ENCODE measurements at regions not wholly inside any gene's neighbourhood (a gene's known extent, or its start where the extent isn't known, plus 50 kb on each side); places are given as distances from the start of the nearest gene placed in this dataset.
"Not testable (repeated sequence)": the region's sequence is repeated elsewhere in the genome, so short reads cannot be mapped to it uniquely, and the experiment has no call there.

GRCh38 chr9:78903581-78903980, 606.7 kb downstream of the PSAT1 start:
- DNase-seq = no peak

DNA sequence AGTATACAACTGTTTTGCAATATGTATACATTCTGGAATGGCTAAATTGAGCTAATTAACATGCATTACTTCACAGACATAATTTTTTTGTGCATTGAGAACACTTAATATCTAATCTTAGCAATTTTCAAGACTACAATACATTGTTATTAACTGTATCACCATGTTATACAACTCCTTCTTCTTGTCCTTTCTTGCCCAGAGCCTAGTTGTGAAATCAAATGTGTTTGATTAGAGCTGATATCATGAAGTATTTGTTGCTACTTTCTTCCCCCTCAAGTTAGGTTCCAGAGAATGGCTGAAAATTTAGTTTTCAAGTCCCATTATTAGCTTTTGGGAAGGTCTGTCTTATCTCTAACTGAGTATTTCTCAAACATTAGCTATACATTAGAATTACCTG, 607.8 kb downstream of the PSAT1 start:
- DNase-seq = no peak

GRCh38 chr9:78905387-78905786, 608.5 kb downstream of the PSAT1 start:
- no peak for DNase-seq

DNA sequence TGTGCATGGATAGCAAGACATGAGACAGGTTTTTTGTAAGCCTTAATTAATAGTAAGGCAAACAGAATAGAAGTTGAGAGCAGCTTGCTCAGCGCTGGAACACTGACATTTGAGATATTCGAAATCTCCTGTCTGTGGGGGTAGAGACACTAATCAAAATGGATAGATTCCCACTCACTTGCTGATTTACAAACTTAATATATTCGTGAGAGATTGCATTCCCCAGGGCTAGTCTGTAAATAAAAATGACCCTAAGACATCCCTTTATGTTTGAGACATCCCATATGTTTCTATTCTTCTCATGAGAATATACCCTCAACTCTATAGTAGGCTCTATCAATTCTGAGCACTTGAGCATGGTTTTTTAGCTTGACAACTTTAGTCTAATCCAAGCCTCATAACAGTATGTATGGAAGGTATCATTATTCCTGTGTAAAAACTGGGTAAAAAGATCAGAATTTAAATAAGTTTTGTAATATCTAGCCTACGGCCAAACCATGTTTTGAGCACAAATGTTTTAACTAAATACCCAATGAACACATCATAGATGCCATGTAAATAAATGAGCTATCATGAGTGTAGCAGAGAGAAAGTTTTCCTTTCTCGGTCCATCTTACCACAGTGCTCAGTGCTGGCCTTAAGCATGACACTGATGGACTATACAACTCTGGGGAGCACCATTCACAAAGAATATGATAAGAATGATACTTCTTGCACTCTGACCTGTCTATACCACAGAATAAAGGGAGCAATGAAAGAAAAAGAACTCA, 609.2 kb downstream of the PSAT1 start:
- DNase-seq = no peak

DNA sequence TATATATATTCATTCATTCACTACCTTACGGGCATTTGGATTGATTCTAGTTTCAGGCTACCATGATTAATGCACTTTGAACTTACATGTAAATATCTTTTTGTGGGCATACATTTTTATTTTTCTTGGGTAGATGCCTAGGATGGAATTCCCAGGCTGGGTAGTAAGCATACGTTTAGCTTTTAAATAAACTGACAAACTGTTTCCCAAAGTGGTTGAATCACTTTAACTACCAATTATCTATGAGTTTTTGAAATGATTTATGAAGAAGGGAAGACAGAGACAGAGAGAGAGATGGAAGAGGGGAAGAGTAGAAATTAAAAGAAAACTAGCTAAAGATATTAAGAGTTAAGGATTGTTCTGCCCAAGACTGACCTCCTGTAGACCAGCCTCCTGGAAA, 612.6 kb downstream of the PSAT1 start:
- DNase-seq = no peak

- not testable (repeated sequence) for DNase-seq
These were observed 620.0 kb downstream of the PSAT1 start for GRCh38 chr9:78916884-78917283.

DNA sequence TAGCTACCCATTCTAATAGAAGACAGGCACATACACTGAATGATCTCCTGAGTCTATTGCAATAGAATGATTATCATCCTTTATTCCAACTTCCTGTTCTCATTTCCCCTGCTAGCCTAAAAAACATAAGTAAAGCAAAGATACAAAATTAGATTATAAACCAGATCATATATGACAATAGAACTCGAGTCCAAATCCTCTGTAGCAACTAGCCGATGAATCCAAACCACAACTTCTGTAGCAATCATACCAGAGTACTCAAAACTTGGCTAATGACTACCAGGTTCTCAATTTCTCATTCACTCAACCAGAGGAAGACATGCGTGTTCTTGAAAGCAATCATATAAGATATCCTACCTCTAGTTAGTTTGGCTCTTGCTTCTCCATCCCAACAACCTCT, 622.1 kb downstream of the PSAT1 start:
- DNase-seq = no peak

DNA sequence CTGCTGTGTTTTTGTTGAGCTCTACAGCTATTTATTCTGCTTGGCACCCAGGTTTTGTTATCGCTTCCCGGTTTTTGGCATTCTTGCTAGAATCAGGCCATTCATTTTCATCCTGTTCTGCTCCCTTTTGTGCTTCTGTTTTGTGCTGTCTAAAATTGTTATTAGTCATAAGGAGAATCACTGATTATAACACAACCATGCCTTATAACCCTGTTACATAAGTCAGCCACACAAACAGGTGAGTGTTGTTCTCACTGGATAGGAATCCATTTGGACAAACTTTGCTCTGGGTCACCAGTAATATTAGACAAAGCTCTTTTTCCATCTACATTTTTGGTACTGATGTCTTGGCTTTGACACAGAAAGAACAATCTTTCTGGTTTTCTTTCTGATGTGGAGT, 622.8 kb downstream of the PSAT1 start:
- DNase-seq = no peak

DNA sequence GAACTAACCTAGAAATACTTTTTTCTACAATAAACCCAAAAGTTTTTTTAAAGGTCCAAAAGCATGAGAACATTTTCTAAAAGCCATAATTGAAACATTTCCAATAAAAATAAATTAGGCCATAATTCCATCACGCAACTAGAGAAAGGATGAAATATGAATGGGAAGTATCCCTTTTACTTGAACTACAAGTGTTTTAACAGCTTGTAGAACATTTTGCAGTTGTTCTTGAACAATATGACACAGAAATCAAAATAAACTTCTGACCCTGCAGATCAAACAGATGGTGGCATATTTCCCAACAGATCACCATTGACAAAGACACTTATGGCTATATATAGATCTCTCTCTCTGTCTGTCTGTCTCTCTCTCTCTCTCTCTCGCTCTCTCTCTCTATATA, 624.4 kb downstream of the PSAT1 start:
- DNase-seq = no peak

DNA sequence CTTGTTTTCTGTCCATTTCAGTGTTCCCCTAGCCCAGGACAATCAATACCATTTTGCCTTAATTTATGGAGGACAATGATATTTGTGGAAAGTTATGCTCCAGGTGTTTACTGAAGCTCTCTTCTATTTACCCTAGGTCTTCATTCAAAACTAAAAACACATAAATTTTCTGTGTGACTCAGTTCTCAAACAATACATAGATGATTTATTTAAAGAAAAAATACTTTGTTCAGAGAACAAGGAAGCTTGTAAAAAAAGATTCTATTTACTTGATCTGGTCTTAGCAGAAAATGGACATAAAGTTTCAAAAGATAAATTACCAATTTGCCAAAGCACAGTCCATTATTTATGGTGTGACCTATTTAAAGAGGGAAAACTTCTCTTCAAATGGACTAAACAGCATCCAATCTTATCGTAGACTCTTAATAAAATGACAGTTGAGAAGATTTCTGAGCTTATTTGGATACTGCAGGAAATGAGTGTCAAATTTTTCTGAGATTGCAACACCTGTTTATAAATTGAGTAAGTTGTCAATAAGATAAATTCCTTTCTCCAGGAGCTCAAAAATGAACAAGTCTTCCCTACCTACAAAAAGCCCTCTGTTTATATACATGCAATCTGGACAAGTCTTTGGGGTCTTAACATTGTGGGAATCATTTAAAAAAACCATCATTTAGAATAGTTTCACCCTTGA, 627.2 kb downstream of the PSAT1 start:
- no peak for DNase-seq

DNA sequence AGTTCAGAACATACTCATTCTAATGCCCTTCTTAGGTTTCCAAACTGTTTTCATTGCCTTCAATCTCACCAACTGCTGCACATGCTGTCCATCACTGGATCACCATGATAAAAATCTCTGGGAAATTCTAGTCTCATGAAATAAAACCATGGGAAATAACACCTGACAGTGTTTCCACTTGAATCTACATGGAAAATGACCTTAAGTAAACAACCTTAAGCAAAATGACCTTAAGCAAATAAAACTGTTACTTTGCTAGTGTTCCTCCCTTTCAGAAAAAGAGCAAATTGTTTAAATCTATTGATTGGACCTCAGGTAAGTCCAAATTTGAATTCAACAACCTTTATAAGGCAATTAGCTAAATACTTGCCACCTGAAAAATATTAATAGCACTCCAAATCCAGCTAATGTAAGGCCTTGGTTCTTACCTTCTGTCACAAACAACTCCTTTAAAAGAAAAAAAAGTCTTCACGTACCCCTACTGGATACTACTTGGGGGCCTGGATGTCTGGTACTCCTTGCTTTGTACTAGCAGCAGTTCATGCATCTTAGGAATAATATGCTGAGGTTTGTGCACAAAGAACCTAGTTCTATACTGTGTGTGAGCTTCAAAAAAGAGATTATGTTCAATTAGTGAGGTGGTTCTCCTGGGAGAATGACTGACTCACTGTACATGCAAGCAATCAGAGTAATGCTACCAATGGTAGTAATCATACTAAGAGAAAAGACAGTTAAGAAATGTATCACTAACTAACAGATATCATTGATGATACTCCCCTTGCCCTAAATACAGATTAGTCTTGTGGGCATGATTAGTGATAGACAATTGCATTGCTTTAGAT, 630.4 kb downstream of the PSAT1 start:
- DNase-seq = no peak

DNA sequence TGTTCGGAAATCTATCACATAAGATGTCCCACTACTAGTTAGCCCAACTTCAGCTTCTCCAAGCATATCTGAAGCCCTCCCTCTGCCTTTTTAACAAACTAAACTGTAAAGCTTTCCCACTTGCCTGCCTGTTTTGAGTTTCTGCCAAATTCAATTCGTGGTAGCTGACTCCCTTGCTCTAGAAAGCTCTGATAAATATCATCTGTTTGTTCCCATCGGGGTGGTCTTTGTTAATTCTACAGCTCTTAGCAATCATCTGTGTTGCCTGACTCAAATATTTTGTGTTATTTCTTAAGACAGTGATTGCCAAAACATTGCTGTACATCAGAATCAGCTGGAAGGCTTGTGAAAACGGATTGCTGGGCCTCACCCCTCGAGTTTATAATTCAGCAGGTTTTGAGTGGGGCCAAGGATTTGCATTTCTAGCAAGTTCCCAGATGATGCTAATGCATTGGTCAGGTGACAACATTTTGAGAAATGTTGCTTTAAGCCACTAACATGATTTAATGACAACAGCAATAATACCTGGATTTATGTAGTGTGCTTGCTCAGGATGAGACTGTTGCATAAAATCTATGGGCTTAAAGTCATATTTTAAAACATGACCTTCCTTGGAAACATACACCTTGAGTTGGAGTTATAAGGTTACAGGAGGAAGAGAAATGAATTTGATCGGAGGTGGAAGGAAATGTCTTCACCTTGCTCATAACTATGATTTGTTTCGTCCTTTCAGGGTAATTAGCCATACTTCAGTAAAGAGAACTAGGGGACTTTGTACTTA, 631.9 kb downstream of the PSAT1 start:
- DNase-seq = no peak

DNA sequence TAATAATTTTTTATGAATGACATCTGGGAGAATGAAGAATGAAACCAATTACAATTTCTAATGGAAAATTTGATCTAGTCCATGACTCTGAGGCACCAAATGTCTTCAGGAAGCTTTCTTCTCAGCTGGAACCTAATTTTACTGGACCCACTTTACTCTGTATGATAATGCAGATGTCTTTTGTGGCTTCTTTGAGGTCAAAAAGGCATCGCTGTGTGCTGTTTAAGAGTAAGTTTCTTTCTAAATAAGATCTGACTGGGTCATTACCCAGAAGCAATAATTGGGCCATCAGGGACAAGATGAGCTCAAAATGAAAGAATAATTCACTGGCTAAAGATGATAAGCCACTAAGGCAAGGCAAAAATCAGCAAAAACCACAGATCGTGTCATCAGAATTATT, 633.4 kb downstream of the PSAT1 start:
- no peak for DNase-seq

- DNase-seq = no peak
These were observed 636.1 kb downstream of the PSAT1 start for GRCh38 chr9:78932849-78933627.

GRCh38 chr9:78934880-78935279, 636.9 kb upstream of the TLE4 start:
- DNase-seq = no peak

GRCh38 chr9:78938821-78939220, 632.9 kb upstream of the TLE4 start:
- no peak for DNase-seq

- DNase-seq = no peak
These were observed 632.3 kb upstream of the TLE4 start for GRCh38 chr9:78939311-78940065.

DNA sequence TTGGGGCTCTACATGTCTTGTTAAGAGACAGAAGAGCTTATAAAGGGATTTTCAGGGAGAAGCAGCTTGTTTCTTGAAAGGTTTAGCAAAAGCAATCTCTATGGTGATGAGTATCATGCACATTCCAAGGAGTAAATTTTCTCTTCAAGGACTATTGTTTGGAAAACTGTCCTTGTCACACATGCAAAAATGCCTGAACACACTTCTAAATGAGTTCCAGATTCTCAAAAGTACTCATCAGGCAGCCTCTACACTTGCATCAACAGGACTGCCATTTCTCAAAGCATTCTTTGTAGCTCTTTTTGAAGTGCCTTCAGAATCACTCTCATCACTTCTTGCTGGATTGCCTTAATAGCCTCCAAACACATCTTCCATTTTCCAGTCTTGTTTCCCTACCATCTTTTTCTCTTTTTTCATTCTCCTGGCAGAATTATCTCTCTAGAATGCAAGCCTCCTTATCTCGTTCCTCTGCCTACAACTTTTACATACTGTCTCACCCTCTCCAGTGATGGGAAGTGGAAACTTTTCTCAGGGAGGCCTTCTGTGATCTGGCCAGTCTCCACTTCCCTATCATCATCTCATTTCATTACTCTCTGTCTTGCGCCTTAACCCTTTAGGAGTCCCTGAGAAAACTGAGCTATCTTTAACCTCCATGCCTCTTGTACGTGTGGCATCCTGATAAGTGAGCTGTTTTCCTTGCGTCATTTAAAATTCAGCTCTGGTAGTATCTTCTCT, 631.5 kb upstream of the TLE4 start:
- DNase-seq = no peak

DNA sequence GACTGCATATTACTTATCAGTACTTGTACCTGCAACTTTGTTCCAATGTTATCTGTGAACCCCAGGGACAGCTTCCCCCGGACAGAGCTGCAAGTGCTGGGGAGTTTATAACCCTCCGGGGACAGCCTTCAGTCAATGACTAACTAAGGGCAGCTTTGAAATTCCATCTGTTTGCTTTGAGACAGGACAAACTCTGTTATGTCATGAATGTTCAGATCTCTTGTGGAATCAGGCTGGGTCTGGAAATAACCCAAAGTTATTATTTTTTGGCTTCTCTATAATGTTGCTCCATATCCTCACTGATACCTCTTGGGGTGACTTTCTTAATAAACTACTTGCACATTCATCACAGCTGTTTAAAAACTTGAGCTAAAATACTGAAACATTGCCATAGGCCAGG, 617.5 kb upstream of the TLE4 start:
- DNase-seq = no peak

Data from anterior cingulate cortex (tissue), 58 donors.